ENCODE measurements at regions not wholly inside any gene's neighbourhood (a gene's known extent, or its start where the extent isn't known, plus 50 kb on each side); places are given as distances from the start of the nearest gene placed in this dataset.
"Not testable (repeated sequence)": the region's sequence is repeated elsewhere in the genome, so short reads cannot be mapped to it uniquely, and the experiment has no call there.

- ATAC-seq = no peak
- H3K4me1 Mint-ChIP-seq = no peaks in the 10 kb centered on the region
- H3K36me3 Mint-ChIP-seq (ENCODE audit: low read depth) = no peaks in the 10 kb centered on the region
- no peak overlapping the region for H3K27ac Mint-ChIP-seq
- H3K27me3 Mint-ChIP-seq = no peaks in the 10 kb centered on the region
- DNase-seq = no peak
- H3K9me3 ChIP-seq (ENCODE audit: control insufficient read depth, low read length, poor library complexity, severe bottlenecking) = no peaks in the 10 kb centered on the region
- H3K4me3 Mint-ChIP-seq = no peak overlapping the region
These were observed 494.1 kb upstream of the SLC39A10 start for GRCh38 chr2:195162918-195163317.

GRCh38 chr2:195162194-195162593 lies 494.8 kb upstream of the SLC39A10 start:
- no peaks in the 10 kb centered on the region for H3K27me3 Mint-ChIP-seq
- DNase-seq (no peak), ATAC-seq (no peak)
- no peak overlapping the region for H3K27ac Mint-ChIP-seq
- H3K4me1 Mint-ChIP-seq = no peaks in the 10 kb centered on the region
- no peaks in the 10 kb centered on the region for H3K9me3 ChIP-seq (ENCODE audit: control insufficient read depth, low read length, poor library complexity, severe bottlenecking)
- H3K4me3 Mint-ChIP-seq = no peak overlapping the region
- no peaks in the 10 kb centered on the region for H3K36me3 Mint-ChIP-seq (ENCODE audit: low read depth)

- ATAC-seq (no peak), DNase-seq (no peak)
- Mint-ChIP-seq H3K27ac (no peak overlapping the region), H3K27me3 (no peaks in the 10 kb centered on the region), H3K4me1 (no peaks in the 10 kb centered on the region), H3K4me3 (no peak overlapping the region), H3K36me3 (ENCODE audit: low read depth) (no peaks in the 10 kb centered on the region)
- H3K9me3 ChIP-seq (ENCODE audit: control insufficient read depth, low read length, poor library complexity, severe bottlenecking) = no peaks in the 10 kb centered on the region
These were observed 496.1 kb upstream of the SLC39A10 start for GRCh38 chr2:195160963-195161362.

GRCh38 chr2:195151711-195152110 lies 505.3 kb upstream of the SLC39A10 start:
- no peaks in the 10 kb centered on the region for H3K9me3 ChIP-seq (ENCODE audit: control insufficient read depth, low read length, poor library complexity, severe bottlenecking)
- ATAC-seq = no peak
- Mint-ChIP-seq H3K4me1 (peaks cover 2% of the 10 kb centered on the region), H3K36me3 (ENCODE audit: low read depth) (no peaks in the 10 kb centered on the region), H3K4me3 (no peak overlapping the region), H3K27ac (no peak overlapping the region), H3K27me3 (peaks cover 5% of the 10 kb centered on the region)
- no peak for DNase-seq

- DNase-seq = no peak
- Mint-ChIP-seq H3K4me3 (no peak overlapping the region), H3K27me3 (peaks cover 5% of the 10 kb centered on the region), H3K27ac (no peak overlapping the region), H3K4me1 (peaks cover 2% of the 10 kb centered on the region), H3K36me3 (ENCODE audit: low read depth) (no peaks in the 10 kb centered on the region)
- no peak for ATAC-seq
- no peaks in the 10 kb centered on the region for H3K9me3 ChIP-seq (ENCODE audit: control insufficient read depth, low read length, poor library complexity, severe bottlenecking)
These were observed 506.2 kb upstream of the SLC39A10 start for GRCh38 chr2:195150819-195151218.

DNA sequence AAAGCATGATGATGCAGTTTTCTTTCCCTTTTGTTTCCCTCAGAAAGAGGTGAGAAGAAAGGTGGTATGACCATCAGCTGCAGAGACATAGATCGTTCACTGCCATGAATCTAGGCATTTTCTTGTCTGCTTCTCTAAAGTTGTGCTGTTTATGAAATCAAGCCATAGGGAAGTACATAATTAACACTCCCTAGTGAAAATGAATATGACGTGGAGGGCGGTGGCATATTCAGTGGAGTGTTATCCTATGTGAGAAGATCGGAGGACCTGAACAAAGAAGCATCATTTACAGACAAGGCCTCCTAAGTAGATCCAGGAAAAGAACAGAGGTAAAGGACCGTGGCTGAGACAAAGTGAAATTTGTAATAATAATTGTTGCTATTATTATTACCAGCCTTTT lies 509.0 kb upstream of the SLC39A10 start:
- Mint-ChIP-seq H3K27ac (no peak overlapping the region), H3K27me3 (peaks cover 5% of the 10 kb centered on the region), H3K4me1 (peaks cover 2% of the 10 kb centered on the region), H3K4me3 (no peak overlapping the region), H3K36me3 (ENCODE audit: low read depth) (no peaks in the 10 kb centered on the region)
- ATAC-seq = no peak
- no peaks in the 10 kb centered on the region for H3K9me3 ChIP-seq (ENCODE audit: control insufficient read depth, low read length, poor library complexity, severe bottlenecking)
- DNase-seq = no peak

DNA sequence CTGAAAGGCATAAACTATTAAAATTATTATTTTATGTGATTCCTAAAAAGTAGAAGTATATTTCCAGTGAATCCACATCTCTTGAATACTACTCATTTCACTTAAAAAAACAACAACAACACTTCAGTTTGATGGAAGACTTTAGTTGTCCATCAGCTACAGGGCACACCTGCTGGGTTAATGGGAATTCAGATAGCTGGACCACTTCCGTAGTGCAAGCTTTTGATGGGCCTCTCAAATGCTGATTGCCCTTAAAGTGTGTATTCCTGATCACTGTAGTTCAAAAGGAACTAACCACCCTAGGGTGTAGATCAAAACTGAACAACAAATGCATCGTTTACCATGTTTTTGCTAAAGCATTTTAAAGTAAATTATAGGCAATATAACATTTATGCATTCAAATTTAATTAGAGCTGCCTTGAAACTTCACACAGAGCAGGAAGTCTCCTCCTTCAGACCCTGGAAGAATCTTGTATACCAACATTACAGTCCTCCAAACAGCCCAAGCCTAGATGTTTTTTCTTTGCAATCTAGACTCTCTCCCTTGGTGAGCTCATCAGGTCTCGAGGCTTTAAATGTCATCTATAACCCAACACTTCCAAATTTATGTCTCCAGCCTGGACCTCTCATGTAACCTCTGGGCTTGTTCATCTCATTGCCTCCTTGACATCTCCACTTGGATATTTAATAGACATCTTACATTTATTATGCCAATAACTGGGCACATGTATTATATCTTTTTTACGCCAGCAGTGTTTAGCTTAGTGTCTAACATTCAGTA lies 510.1 kb upstream of the SLC39A10 start:
- H3K9me3 ChIP-seq (ENCODE audit: control insufficient read depth, low read length, poor library complexity, severe bottlenecking) = no peaks in the 10 kb centered on the region
- H3K36me3 Mint-ChIP-seq (ENCODE audit: low read depth) = no peaks in the 10 kb centered on the region
- no peak overlapping the region for H3K4me3 Mint-ChIP-seq
- peaks cover 2% of the 10 kb centered on the region for H3K4me1 Mint-ChIP-seq
- ATAC-seq (no peak), DNase-seq (no peak)
- no peak overlapping the region for H3K27ac Mint-ChIP-seq
- peaks cover 5% of the 10 kb centered on the region for H3K27me3 Mint-ChIP-seq

- Mint-ChIP-seq H3K4me3 (no peak overlapping the region), H3K27me3 (no peaks in the 10 kb centered on the region)
- no peak for ATAC-seq
These were observed 518.6 kb upstream of the SLC39A10 start for GRCh38 chr2:195138435-195138834.

GRCh38 chr2:195125889-195126288 lies 531.1 kb upstream of the SLC39A10 start:
- ATAC-seq; H3K4me1 Mint-ChIP-seq; H3K9me3 ChIP-seq (ENCODE audit: control insufficient read depth, low read length, poor library complexity, severe bottlenecking); H3K36me3 Mint-ChIP-seq (ENCODE audit: low read depth); H3K4me3 Mint-ChIP-seq; DNase-seq; H3K27ac Mint-ChIP-seq: not testable (repeated sequence)
- H3K27me3 Mint-ChIP-seq = peaks cover 11% of the 10 kb centered on the region

More at GRCh38 chr2:195138435-195138834, 518.6 kb upstream of the SLC39A10 start:
- Mint-ChIP-seq H3K27ac (no peak overlapping the region), H3K4me1 (no peaks in the 10 kb centered on the region), H3K36me3 (ENCODE audit: low read depth) (no peaks in the 10 kb centered on the region)
- DNase-seq = no peak
- H3K9me3 ChIP-seq (ENCODE audit: control insufficient read depth, low read length, poor library complexity, severe bottlenecking) = no peaks in the 10 kb centered on the region

DNA sequence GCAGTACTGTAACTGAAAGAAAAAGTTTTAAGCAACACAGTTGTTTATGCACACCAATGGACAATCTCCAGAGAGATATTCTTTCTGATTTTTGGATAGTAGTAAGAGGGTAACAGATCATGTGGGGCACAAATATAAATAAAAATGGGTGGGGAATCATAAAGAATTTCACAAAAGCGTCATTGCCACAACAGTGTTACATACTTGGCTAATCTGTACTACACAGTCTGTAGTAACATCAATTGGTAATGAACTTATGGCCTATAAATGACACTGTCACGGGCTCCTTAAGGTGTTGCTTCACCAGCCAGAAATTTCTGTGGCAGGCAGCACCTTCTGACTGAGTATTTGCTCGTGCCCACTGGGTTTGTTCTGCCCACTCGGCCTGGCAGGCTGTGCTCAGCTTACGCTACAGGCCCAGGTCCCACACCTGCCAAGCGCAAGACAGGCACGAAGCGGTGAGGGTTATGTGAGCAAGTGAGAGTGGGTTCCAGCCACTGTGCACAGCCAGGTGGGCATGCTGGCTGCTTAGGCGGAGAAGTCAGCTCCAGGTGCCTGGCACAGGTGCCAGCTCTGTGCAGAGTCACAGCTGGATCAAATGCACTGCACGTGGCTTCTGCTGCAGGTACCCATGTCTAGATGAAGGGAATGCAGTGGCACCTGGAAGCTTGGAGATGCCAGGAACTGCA lies 532.5 kb upstream of the SLC39A10 start:
- Mint-ChIP-seq H3K4me1 (no peaks in the 10 kb centered on the region), H3K36me3 (ENCODE audit: low read depth) (no peaks in the 10 kb centered on the region), H3K4me3 (no peak overlapping the region), H3K27ac (no peak overlapping the region), H3K27me3 (peaks cover 11% of the 10 kb centered on the region)
- DNase-seq = no peak
- no peaks in the 10 kb centered on the region for H3K9me3 ChIP-seq (ENCODE audit: control insufficient read depth, low read length, poor library complexity, severe bottlenecking)
- no peak for ATAC-seq

DNA sequence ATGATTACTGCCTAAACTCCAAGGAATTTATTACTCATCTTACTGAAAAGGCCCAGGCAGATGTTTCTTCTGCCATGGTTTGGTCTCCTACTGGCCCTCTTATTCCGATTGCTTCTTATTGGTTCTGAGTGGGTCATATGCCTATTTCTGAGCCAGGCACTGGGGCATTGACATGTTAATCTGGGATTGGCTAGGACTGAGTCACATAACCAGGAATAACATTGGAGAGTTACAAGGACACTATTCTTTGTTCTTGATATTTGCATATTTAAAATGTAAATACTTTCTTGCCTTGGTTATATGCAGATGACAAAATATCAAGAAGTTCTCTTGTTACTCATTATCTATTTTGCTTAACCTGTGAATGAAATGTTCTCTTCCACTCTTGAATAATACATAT lies 534.4 kb upstream of the SLC39A10 start:
- H3K27ac Mint-ChIP-seq = no peak overlapping the region
- no peaks in the 10 kb centered on the region for H3K4me1 Mint-ChIP-seq
- H3K36me3 Mint-ChIP-seq (ENCODE audit: low read depth) = no peaks in the 10 kb centered on the region
- ATAC-seq (no peak), DNase-seq (no peak)
- no peak overlapping the region for H3K4me3 Mint-ChIP-seq
- peaks cover 6% of the 10 kb centered on the region for H3K27me3 Mint-ChIP-seq
- H3K9me3 ChIP-seq (ENCODE audit: control insufficient read depth, low read length, poor library complexity, severe bottlenecking) = no peaks in the 10 kb centered on the region

- ATAC-seq (no peak), DNase-seq (no peak)
- Mint-ChIP-seq H3K27ac (no peak overlapping the region), H3K27me3 (peaks cover 6% of the 10 kb centered on the region), H3K36me3 (ENCODE audit: low read depth) (no peaks in the 10 kb centered on the region), H3K4me3 (no peak overlapping the region), H3K4me1 (no peaks in the 10 kb centered on the region)
- no peaks in the 10 kb centered on the region for H3K9me3 ChIP-seq (ENCODE audit: control insufficient read depth, low read length, poor library complexity, severe bottlenecking)
These were observed 535.7 kb upstream of the SLC39A10 start for GRCh38 chr2:195121341-195121740.

- ATAC-seq = no peak
- Mint-ChIP-seq H3K4me3 (no peak overlapping the region), H3K27me3 (peaks cover 6% of the 10 kb centered on the region), H3K27ac (no peak overlapping the region), H3K4me1 (no peaks in the 10 kb centered on the region), H3K36me3 (ENCODE audit: low read depth) (no peaks in the 10 kb centered on the region)
- no peaks in the 10 kb centered on the region for H3K9me3 ChIP-seq (ENCODE audit: control insufficient read depth, low read length, poor library complexity, severe bottlenecking)
- DNase-seq = no peak
These were observed 537.8 kb upstream of the SLC39A10 start for GRCh38 chr2:195119231-195119630.

- ATAC-seq = no peak
- no peaks in the 10 kb centered on the region for H3K36me3 Mint-ChIP-seq (ENCODE audit: low read depth)
- H3K4me1 Mint-ChIP-seq = no peaks in the 10 kb centered on the region
- H3K9me3 ChIP-seq (ENCODE audit: control insufficient read depth, low read length, poor library complexity, severe bottlenecking) = no peaks in the 10 kb centered on the region
- no peak overlapping the region for H3K4me3 Mint-ChIP-seq
- no peak overlapping the region for H3K27ac Mint-ChIP-seq
- no peak for DNase-seq
- peaks cover 6% of the 10 kb centered on the region for H3K27me3 Mint-ChIP-seq
These were observed 538.8 kb upstream of the SLC39A10 start for GRCh38 chr2:195118276-195118675.
